Left ventricle myocardium inferior (tissue), 1 donor: ENCODE measurements at regions not wholly inside any gene's neighbourhood (a gene's known extent, or its start where the extent isn't known, plus 50 kb on each side); places are given as distances from the start of the nearest gene placed in this dataset.

ENCODE experiments used
- DNase-seq: peaks from one replicate; pipeline ENCODE4 v3.0.0-alpha.2; 2020
- H3K27ac ChIP-seq: fragments of 200-600 bp; replicated peaks from 2 replicates; pipeline ENCODE4 v1.8.0; 2021
- H3K27me3 ChIP-seq: fragments of 200-600 bp; 2 replicates; pipeline ENCODE4 v1.8.0; 2021; ENCODE audit warnings: low read depth
- H3K36me3 ChIP-seq: fragments of 200-600 bp; 2 replicates; pipeline ENCODE4 v1.8.0; 2021
- H3K4me1 ChIP-seq: fragments of 200-600 bp; 2 replicates; pipeline ENCODE4 v1.8.0; 2021
- H3K4me3 ChIP-seq: fragments of 200-600 bp; 2 replicates; pipeline ENCODE4 v1.8.0; 2021; ENCODE audit warnings: mild to moderate bottlenecking, moderate library complexity
- H3K9me3 ChIP-seq: fragments of 200-600 bp; replicated peaks from 2 replicates; pipeline ENCODE4 v1.8.0; 2021
- intact Hi-C: fragments of 100-400 bp; cut with micrococcal nuclease; formaldehyde crosslinking; loops from one replicate; pipeline ENCODE4 v1.11.0; 2022
- TF ChIP-seq, protein P1 (sequence below): fragments of 200-600 bp; IDR thresholded peaks from 2 replicates; pipeline ENCODE4 v1.8.0; 2021; ENCODE audit warnings: antibody characterized with exemption, mild to moderate bottlenecking, borderline replicate concordance
- donor health status: DM: no; HTN: yes; CAD: no; lungs with severe emphysema.

GRCh38 chr7:35390146-35390545 is 136.2 kb upstream of the TBX20 start:
- no peaks in the 10 kb centered on the region for H3K36me3 ChIP-seq
- intact Hi-C loops: no loop called here
- DNase-seq: no peak
- TF ChIP-seq, protein P1, sequence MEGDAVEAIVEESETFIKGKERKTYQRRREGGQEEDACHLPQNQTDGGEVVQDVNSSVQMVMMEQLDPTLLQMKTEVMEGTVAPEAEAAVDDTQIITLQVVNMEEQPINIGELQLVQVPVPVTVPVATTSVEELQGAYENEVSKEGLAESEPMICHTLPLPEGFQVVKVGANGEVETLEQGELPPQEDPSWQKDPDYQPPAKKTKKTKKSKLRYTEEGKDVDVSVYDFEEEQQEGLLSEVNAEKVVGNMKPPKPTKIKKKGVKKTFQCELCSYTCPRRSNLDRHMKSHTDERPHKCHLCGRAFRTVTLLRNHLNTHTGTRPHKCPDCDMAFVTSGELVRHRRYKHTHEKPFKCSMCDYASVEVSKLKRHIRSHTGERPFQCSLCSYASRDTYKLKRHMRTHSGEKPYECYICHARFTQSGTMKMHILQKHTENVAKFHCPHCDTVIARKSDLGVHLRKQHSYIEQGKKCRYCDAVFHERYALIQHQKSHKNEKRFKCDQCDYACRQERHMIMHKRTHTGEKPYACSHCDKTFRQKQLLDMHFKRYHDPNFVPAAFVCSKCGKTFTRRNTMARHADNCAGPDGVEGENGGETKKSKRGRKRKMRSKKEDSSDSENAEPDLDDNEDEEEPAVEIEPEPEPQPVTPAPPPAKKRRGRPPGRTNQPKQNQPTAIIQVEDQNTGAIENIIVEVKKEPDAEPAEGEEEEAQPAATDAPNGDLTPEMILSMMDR: no peak
- no peak overlapping the region for H3K4me3 ChIP-seq
- H3K9me3 ChIP-seq: no peaks in the 10 kb centered on the region
- H3K27ac ChIP-seq: no peak overlapping the region
- H3K27me3 ChIP-seq: no peaks in the 10 kb centered on the region
- H3K4me1 ChIP-seq: peaks cover 8% of the 10 kb centered on the region

DNA sequence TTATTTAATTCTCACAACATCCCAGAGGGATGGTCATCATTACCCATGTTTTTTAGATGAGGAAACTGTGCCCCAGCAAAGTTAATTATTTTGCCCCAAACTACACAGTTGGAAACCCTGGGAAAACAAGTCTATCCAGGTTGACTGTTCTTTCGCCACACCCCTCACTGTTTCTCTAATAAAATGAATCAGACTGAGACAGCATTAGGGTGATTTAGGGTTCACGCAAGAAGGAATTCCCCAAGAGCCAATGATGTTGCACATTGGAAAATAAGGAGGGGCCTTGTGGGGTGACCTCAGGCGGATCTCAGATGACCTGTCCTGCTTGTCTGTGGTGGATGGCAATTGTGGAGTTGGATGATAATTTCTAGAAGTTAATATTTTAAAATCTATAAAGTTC is 135.7 kb upstream of the TBX20 start:
- DNase-seq: no peak
- H3K4me1 ChIP-seq: peaks cover 8% of the 10 kb centered on the region
- TF ChIP-seq, protein P1: no peak
- intact Hi-C loops: no loop called here
- H3K27me3 ChIP-seq: no peaks in the 10 kb centered on the region
- H3K27ac ChIP-seq: no peak overlapping the region
- H3K9me3 ChIP-seq: no peaks in the 10 kb centered on the region
- no peak overlapping the region for H3K4me3 ChIP-seq
- H3K36me3 ChIP-seq: no peaks in the 10 kb centered on the region

GRCh38 chr7:35386816-35387706 is 133.2 kb upstream of the TBX20 start:
- no peaks in the 10 kb centered on the region for H3K27me3 ChIP-seq
- TF ChIP-seq, protein P1: no peak
- no peaks in the 10 kb centered on the region for H3K36me3 ChIP-seq
- H3K9me3 ChIP-seq: no peaks in the 10 kb centered on the region
- peak overlapping the region; percentile 19 for H3K4me3 ChIP-seq
- intact Hi-C loops: no loop called here
- peak overlapping the region; percentile 77 for H3K27ac ChIP-seq
- H3K4me1 ChIP-seq: peaks cover 8% of the 10 kb centered on the region
- DNase-seq: peak; percentile 33

- peak overlapping the region; percentile 77 for H3K27ac ChIP-seq
- no peaks in the 10 kb centered on the region for H3K36me3 ChIP-seq
- intact Hi-C loops: no loop called here
- TF ChIP-seq, protein P1: no peak
- no peaks in the 10 kb centered on the region for H3K9me3 ChIP-seq
- peaks cover 8% of the 10 kb centered on the region for H3K4me1 ChIP-seq
- no peaks in the 10 kb centered on the region for H3K27me3 ChIP-seq
- H3K4me3 ChIP-seq: peak overlapping the region; percentile 19
- no peak for DNase-seq
Observed at GRCh38 chr7:35386082-35386815, 132.3 kb upstream of the TBX20 start.

- H3K4me3 ChIP-seq: no peak overlapping the region
- H3K9me3 ChIP-seq: no peaks in the 10 kb centered on the region
- H3K4me1 ChIP-seq: peaks cover 8% of the 10 kb centered on the region
- H3K27me3 ChIP-seq: no peaks in the 10 kb centered on the region
- TF ChIP-seq, protein P1: no peak
- H3K27ac ChIP-seq: peak overlapping the region; percentile 77
- no peaks in the 10 kb centered on the region for H3K36me3 ChIP-seq
- DNase-seq: peak; percentile 82
- intact Hi-C loops: no loop called here
Observed at GRCh38 chr7:35384761-35385700, 131.1 kb upstream of the TBX20 start.
